Stimulated activated CD8-positive, alpha-beta memory T cell treated with anti-CD3 and anti-CD28 coated beads, Interleukin-7, amount 100 ng/mL, for 24 hours (primary cell): ENCODE measurements at regions not wholly inside any gene's neighbourhood (a gene's known extent, or its start where the extent isn't known, plus 50 kb on each side); places are given as distances from the start of the nearest gene placed in this dataset.
"Not testable (repeated sequence)": the region's sequence is repeated elsewhere in the genome, so short reads cannot be mapped to it uniquely, and the experiment has no call there.

Experiments
- DNase-seq: peaks from one replicate; pipeline ENCODE4 v3.0.0-alpha.2; 2020; ENCODE audit warnings: low read depth

GRCh38 chr2:174697255-174697654, 67.0 kb downstream of the CHRNA1 start:
- peak; percentile 28 for DNase-seq

GRCh38 chr2:174694920-174695319, 69.4 kb downstream of the CHRNA1 start:
- DNase-seq: no peak

GRCh38 chr2:174694196-174694878, 69.9 kb downstream of the CHRNA1 start:
- no peak for DNase-seq

GRCh38 chr2:174693344-174693743, 70.9 kb downstream of the CHRNA1 start:
- no peak for DNase-seq

- DNase-seq: no peak
Measured at GRCh38 chr2:174692256-174692919, 71.9 kb downstream of the CHRNA1 start.

- no peak for DNase-seq
Measured at GRCh38 chr2:174691201-174691779, 73.0 kb downstream of the CHRNA1 start.

- no peak for DNase-seq
Measured at GRCh38 chr2:174690026-174690425, 74.2 kb downstream of the CHRNA1 start.

- DNase-seq: no peak
Measured at GRCh38 chr2:174688079-174688478, 76.2 kb downstream of the CHRNA1 start.

GRCh38 chr2:174686430-174686829, 77.8 kb downstream of the CHRNA1 start:
- DNase-seq: no peak

GRCh38 chr2:174683392-174683759, 80.9 kb downstream of the CHRNA1 start:
- no peak for DNase-seq

GRCh38 chr2:174682578-174683391, 81.5 kb downstream of the CHRNA1 start:
- peak; percentile 31 for DNase-seq

- DNase-seq: peak; percentile 9
Measured at GRCh38 chr2:174682007-174682577, 82.2 kb downstream of the CHRNA1 start.

- DNase-seq: no peak
Measured at GRCh38 chr2:174681099-174682006, 82.9 kb downstream of the CHRNA1 start.

- no peak for DNase-seq
Measured at GRCh38 chr2:174680221-174680620, 82.6 kb upstream of the WIPF1 start.

- DNase-seq: no peak
Measured at GRCh38 chr2:174678395-174678794, 80.8 kb upstream of the WIPF1 start.

GRCh38 chr2:174675615-174676014, 78.0 kb upstream of the WIPF1 start:
- DNase-seq: no peak

- DNase-seq: no peak
Measured at GRCh38 chr2:174673876-174674275, 76.3 kb upstream of the WIPF1 start.

GRCh38 chr2:174673440-174673839, 75.8 kb upstream of the WIPF1 start:
- no peak for DNase-seq

- DNase-seq: not testable (repeated sequence)
Measured at GRCh38 chr2:174671532-174671931, 73.9 kb upstream of the WIPF1 start.

- no peak for DNase-seq
Measured at GRCh38 chr2:174670446-174670845, 72.8 kb upstream of the WIPF1 start.

- no peak for DNase-seq
Measured at GRCh38 chr2:174669336-174669735, 71.7 kb upstream of the WIPF1 start.
